Stimulated activated CD8-positive, alpha-beta memory T cell treated with anti-CD3 and anti-CD28 coated beads, Interleukin-4, amount 100 ng/mL, for 1 hour (primary cell): ENCODE measurements at regions not wholly inside any gene's neighbourhood (a gene's known extent, or its start where the extent isn't known, plus 50 kb on each side); places are given as distances from the start of the nearest gene placed in this dataset.

Source experiments
- DNase-seq, 2 donors: peaks; one replicate each; pipeline ENCODE4 v3.0.0-alpha.2; 2020; ENCODE audit warnings: low read depth in 2 of 2, low spot score in 1 of 2

DNA sequence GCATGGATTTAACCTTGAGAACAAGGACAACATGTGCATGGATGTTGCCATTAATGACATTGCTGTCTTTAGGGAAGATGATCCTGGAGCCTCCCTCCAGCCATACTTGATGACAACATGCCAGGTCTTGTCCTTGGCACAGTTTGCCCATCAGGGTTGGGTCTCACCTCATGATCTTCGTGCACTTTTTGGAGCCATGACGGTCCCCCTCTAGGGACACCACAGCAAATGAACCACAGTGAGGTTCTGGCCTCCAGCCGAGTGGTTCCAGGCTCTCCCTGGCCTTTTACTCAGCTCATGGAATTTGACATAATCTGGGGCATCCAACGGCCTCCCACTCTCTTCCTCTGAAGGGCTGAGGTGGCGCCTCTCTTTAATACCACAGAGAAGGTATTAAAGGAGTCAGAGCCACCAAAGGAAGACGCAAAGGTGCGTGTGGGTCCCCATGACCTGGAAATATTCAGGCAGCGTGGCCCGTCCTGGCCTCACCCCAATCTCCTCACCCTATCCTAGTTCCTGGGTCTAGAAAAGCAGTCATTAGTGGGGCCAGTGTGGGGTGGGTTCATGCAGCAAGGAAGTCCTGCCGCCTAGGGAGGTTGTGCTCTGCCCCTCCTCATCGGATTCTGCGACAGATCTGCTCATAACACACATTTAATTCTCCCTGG, 184.8 kb downstream of the CXCL12 start:
- DNase-seq: no peak

DNA sequence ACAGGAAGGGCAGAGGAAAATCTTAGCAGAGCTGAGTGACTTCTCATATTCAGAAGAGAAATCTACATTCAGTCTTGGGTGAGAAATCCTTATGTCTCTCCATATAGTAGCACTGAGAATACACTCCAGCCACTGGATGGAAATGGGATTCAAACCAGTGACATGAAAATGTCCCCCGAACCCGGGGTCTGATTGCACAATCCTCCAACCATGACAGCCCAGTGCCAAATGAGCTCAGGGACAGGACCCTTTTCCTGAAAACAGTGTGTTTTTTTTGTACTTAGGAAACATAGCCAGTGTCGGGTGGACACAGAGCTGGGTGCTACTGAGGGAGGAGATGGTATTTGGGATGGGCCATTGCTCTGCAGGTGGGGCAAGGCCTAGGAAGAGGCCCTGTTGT, 185.6 kb downstream of the CXCL12 start:
- DNase-seq: no peak

DNA sequence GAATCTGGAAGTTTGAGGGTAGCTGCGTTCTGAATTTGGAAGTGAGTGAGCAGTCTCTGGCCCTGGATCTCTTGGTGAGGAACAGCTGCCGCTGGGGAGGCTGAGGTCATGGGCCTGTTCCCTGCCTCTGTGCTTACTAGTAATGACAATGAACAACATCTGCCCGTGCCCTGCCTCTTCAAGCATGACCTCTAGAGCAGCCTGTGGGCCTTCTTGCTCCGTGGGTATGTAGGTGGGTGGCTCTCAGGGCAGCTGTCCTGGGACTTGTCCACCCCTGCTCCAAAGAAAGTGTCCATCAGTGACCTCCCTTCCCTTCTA, 186.2 kb downstream of the CXCL12 start:
- no peak for DNase-seq

- no peak for DNase-seq
These were observed 186.7 kb downstream of the CXCL12 start for GRCh38 chr10:44198096-44198779.

DNA sequence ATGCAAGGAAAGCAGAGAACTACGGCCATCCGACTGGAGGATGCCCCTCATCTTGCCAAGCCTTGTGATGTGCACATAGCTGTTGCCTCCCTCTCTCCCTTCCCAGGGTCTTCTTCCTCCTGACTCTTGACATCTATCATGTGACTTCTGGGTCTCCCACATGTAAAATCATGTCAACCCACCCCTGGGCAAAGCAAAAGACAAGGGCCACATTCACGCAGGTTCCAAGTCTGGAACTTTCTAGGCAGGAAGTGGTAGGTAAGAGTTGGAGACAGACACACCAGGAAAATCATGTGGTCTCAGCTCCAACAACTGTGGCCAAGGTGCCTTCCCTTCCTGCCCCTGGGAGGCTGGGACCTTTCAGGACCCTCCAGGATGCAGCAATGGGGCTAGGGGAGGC, 187.3 kb downstream of the CXCL12 start:
- DNase-seq: no peak

- DNase-seq: no peak
These were observed 188.6 kb downstream of the CXCL12 start for GRCh38 chr10:44196336-44196735.

DNA sequence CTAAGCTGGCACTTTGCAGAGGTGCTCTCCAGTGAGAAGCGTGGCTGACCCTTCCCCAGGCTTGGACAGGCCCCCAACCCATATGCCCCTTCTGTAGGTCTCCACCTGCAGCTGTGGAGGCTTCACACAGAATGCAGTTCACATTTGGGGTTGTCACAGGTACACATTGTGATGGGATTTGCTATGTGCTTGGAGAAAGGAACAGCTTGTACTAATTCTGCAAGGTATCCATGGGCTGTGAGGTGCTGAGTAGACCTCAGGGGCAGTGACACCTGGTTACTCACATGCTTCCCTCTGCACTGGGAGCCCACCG, 188.9 kb downstream of the CXCL12 start:
- DNase-seq: no peak

DNA sequence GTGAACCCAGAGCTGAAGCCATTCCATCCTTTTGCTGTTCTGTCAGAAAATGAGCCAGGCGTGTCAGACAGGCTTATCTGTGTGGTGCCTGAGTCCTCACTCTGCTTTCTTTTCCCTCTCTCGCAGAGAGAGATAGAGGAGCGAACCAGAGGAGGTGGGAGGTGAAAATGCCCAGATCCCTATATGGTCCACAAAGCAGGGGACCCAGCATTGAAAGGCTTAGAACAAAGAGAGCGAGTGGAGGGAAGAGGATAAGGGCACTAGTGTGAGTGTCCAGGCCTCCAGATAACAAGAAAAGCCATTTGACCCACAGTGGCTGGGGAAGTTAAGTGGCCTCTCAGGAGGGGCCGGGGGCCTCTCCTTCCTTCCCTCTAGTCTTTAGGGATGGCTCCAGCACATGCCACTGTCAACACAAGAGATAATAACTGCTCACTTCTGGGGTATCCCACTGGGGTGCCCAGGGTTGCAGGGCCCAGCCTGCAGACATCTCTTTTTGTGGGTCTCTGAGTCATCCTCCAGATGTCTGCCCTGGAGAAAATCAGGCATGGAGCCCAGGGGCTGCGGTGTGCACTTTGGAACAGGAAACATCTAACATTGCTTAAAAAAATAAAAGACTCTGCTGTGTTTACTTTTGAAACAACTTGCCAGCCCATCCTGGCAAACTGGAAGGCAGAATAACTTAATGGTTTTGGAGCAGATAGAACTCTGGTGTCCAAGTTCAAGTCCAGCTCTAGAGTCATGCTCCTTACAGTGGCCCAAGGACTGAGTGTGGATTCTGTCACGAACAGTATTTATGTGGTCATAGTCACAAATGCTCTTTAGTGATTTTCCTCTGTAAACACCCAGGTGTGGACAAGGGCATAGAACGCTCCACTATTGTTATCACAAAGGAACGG, 189.5 kb downstream of the CXCL12 start:
- DNase-seq: no peak

GRCh38 chr10:44194435-44194834, 190.5 kb downstream of the CXCL12 start:
- no peak for DNase-seq

- no peak for DNase-seq
These were observed 191.2 kb downstream of the CXCL12 start for GRCh38 chr10:44193567-44194220.

DNA sequence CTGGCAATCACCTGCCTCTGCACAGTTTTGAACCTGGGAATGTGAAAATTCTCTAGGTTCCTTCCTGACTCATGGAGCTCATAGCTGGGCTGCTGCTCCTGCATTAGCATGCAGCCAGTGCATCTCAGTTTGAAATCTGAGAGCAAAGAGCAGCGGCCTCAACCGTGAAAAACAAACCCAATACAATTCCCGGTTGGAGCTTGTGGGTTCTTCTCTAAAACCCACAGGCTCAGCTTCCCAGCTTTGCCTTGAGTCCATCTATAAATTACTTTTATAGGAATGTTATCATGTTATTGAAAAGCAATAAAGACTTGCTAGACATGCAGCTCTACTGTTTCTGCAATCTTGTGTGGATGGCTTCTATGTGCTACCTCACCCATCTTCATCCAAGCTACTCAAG, 191.7 kb downstream of the CXCL12 start:
- DNase-seq: no peak

GRCh38 chr10:44192435-44192834, 192.5 kb downstream of the CXCL12 start:
- no peak for DNase-seq

DNA sequence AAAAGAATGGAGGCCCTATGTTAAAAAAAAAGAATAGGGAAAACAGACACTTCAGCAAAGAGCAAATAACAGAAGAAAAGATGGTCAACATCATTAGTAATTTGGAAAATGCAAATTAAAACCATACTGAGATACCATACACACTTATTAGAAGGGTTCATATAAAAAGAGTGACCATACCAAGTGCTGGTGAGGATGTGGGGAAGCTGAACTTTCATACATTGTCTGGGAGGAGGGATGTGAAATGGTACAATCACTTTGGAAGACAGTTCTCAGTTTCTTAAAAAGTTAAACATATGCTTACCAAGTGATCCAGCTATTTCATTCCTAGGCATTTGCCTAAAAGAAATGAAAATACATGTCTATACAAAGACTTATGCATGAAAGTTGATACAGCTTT, 194.4 kb downstream of the CXCL12 start:
- DNase-seq: no peak

GRCh38 chr10:44186821-44187220, 198.1 kb downstream of the CXCL12 start:
- DNase-seq: no peak

GRCh38 chr10:44186150-44186549, 198.7 kb downstream of the CXCL12 start:
- no peak for DNase-seq

- no peak for DNase-seq
These were observed 199.6 kb downstream of the CXCL12 start for GRCh38 chr10:44185315-44185666.

DNA sequence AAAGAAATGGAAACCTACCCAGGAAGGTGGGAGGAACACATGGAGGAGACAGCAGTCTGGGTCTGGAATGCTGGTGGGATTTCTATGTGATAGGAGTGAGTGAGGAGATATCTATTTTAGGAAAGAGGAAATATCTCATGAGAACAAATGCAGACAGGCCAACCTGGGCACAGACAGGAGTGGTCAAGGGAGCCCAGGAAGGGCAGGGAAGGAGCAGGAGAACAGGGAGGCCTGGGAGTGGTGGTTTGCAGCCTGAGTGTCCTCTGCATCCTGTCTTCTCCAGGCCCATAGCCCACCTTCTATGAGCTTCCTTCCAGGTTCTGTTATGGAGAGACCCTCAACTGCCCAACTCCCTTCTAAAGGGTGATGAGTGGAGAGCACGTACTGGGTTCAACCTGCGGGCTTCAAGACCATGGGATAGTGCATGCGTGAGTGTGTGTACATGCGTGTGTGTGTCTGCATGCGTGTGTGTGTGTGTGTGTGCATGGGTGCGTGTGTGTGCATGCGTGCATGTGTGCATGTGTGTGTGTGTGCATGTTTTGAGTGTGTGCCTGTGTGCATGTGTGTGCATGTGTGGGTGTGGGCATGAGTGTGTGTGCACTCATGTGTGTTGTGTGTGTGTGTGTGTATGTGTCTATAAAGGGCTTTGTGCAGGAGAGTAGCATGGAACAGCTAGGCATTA, 200.1 kb downstream of the CXCL12 start:
- no peak for DNase-seq

GRCh38 chr10:44183667-44184632, 200.9 kb downstream of the CXCL12 start:
- DNase-seq: no peak

GRCh38 chr10:44182909-44183308, 202.0 kb downstream of the CXCL12 start:
- no peak for DNase-seq
